Neural crest cell (in vitro differentiated cells): ENCODE measurements at regions not wholly inside any gene's neighbourhood (a gene's known extent, or its start where the extent isn't known, plus 50 kb on each side); places are given as distances from the start of the nearest gene placed in this dataset.

Experiments
- DNase-seq: peaks from one replicate; pipeline ENCODE4 v3.0.0; 2021; ENCODE audit warnings: low read depth, mixed read lengths, low spot score
- H3K27ac Mint-ChIP-seq: one replicate; pipeline ENCODE4 v1.8.0; 2021; ENCODE audit warnings: mild to moderate bottlenecking, mixed read lengths; ENCODE audit not compliant: unreplicated experiment
- H3K27me3 Mint-ChIP-seq: 2 replicates; pipeline ENCODE4 v1.8.0; 2021; ENCODE audit warnings: low read depth, mild to moderate bottlenecking, mixed read lengths
- H3K36me3 Mint-ChIP-seq: 2 replicates; pipeline ENCODE4 v1.8.0; 2021; ENCODE audit warnings: low read depth, mild to moderate bottlenecking, mixed read lengths
- H3K4me1 Mint-ChIP-seq: 2 replicates; pipeline ENCODE4 v1.8.0; 2021; ENCODE audit warnings: mixed read lengths
- H3K4me3 Mint-ChIP-seq: one replicate; pipeline ENCODE4 v1.8.0; 2021; ENCODE audit warnings: mild to moderate bottlenecking, mixed read lengths
- H3K9me3 Mint-ChIP-seq: 2 replicates; pipeline ENCODE4 v1.8.0; 2021; ENCODE audit warnings: mixed read lengths
- TF ChIP-seq, protein P1 (sequence below): fragments of 200-600 bp; sonication (generic); conservative IDR thresholded peaks from 2 replicates; pipeline ENCODE4 v1.5.0; 2021; ENCODE audit warnings: antibody characterized with exemption, mild to moderate bottlenecking

DNA sequence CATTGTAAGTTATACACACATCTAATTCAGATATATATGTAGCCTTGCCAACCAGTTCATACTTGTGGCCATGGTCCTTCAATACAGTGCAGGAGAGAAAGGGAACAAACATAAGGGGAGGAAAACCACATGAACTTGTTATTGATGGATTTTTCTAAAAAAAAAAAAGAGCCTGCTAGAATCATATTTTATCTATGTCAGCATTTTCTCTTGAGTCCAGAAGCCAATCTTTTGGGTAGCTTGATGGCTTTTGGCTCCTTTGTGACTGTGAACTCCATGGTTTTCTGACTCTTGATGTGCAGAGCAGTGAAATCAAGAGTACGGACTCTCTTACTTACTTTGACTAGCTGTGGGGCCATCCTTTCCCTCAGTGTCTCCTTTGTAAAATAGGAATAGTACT, 197.4 kb upstream of the DPH6 start:
- Mint-ChIP-seq H3K9me3 (peaks cover 4% of the 10 kb centered on the region), H3K36me3 (no peaks in the 10 kb centered on the region), H3K4me1 (no peaks in the 10 kb centered on the region), H3K27me3 (no peaks in the 10 kb centered on the region), H3K4me3 (no peak overlapping the region), H3K27ac (no peak overlapping the region)
- TF ChIP-seq, protein P1, sequence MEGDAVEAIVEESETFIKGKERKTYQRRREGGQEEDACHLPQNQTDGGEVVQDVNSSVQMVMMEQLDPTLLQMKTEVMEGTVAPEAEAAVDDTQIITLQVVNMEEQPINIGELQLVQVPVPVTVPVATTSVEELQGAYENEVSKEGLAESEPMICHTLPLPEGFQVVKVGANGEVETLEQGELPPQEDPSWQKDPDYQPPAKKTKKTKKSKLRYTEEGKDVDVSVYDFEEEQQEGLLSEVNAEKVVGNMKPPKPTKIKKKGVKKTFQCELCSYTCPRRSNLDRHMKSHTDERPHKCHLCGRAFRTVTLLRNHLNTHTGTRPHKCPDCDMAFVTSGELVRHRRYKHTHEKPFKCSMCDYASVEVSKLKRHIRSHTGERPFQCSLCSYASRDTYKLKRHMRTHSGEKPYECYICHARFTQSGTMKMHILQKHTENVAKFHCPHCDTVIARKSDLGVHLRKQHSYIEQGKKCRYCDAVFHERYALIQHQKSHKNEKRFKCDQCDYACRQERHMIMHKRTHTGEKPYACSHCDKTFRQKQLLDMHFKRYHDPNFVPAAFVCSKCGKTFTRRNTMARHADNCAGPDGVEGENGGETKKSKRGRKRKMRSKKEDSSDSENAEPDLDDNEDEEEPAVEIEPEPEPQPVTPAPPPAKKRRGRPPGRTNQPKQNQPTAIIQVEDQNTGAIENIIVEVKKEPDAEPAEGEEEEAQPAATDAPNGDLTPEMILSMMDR: no peak
- DNase-seq: no peak

DNA sequence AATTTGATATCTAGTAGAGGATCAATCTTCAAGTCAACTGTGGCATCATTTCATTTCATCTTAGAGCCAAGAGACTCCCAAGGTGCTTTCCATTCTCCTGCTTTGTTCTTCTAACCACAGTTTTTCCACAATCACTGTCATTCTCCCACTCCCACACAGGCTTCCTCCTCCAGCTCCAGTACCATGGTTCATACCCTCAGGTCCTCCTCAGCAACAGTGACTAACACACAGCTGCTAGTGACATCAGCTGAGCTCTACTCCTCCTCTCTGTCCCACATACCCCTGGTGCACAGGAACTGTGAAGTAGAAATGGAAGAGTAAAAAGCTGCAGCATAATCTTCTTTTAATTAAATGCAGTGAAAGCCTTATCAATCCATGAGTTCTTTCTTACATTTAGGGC, 200.2 kb upstream of the DPH6 start:
- TF ChIP-seq, protein P1: no peak
- Mint-ChIP-seq H3K4me3 (no peak overlapping the region), H3K9me3 (peaks cover 4% of the 10 kb centered on the region), H3K27me3 (no peaks in the 10 kb centered on the region), H3K27ac (no peak overlapping the region), H3K36me3 (no peaks in the 10 kb centered on the region), H3K4me1 (no peaks in the 10 kb centered on the region)
- DNase-seq: no peak

DNA sequence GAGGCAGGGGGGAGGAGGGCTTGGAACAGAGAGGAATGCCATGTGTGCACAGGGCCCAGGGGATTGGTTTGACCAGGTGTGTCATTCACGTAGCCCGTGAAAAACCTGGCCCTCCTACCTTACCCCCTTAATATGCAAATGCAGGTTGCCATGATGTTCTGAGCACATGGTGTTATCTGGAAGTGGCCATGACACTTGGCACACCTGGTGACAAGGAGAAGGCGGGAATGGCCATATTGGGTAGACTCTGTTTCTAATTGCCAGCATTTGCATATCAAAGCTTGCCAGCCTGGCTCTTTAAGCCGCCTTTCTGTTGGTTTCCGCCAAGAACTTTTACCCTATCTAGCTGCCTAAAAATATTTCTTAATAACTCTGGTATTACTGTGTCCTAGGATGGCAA, 202.1 kb upstream of the DPH6 start:
- TF ChIP-seq, protein P1: no peak
- peaks cover 3% of the 10 kb centered on the region for H3K9me3 Mint-ChIP-seq
- H3K4me3 Mint-ChIP-seq: no peak overlapping the region

DNA sequence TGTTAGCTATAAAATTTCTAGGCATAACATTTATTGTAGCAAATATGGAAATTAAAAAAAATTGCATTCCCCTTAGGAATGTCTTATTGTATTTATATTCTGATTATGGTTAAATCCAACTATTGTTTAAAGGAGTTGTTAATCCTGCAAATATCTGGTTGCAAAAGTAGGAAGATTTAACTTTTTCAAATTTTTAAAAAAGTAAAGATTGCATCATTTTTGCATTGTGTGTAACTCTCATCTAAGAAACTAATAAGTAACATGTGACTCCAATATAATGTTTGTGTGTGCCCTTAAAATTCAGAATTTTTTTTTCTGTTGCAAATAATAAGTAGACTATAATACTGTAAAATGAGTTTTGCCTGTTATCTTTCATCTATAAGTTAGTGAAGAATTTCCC, 204.1 kb upstream of the DPH6 start:
- no peak for DNase-seq
- Mint-ChIP-seq H3K36me3 (no peaks in the 10 kb centered on the region), H3K9me3 (peaks cover 2% of the 10 kb centered on the region), H3K27me3 (no peaks in the 10 kb centered on the region), H3K4me1 (peaks cover 4% of the 10 kb centered on the region), H3K4me3 (no peak overlapping the region), H3K27ac (no peak overlapping the region)
- TF ChIP-seq, protein P1: no peak

More for the DNA sequence above, 202.1 kb upstream of the DPH6 start:
- no peak for DNase-seq
- no peaks in the 10 kb centered on the region for H3K27me3 Mint-ChIP-seq
- no peaks in the 10 kb centered on the region for H3K36me3 Mint-ChIP-seq
- H3K27ac Mint-ChIP-seq: no peak overlapping the region
- H3K4me1 Mint-ChIP-seq: peaks cover 4% of the 10 kb centered on the region

DNA sequence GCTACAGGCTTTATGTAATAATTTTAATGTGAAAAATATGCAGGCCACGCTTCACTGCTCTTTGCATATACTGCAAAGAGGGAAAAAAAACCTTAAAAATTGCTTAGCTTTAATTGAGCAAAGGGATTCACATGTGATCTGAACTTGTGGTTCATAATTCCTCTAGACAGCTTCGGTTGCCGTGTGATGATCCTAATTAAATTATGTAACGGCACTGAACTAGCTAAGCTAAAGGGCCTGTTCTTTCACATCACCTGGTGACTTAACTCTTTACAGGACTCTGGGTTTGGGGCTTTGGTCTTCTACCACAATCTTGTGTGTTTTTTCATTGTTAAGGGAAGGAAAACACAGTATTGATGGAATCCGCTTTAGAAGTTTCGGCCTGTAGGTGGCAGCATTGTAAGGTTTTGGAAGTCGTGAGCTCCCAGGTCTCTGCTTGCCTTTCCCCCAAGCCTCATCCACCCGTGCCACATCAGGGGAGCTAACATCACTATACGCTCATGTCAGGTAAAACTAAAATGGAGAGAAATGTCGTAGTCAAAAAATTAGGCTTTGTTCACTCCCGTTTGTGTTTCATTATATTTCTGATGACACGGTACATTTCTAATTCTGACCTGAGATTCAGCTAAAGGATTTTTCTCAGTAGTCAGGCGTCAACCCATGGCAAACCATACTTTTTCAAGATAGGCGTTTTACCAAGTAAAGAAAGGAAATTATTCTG, 205.6 kb upstream of the DPH6 start:
- no peak overlapping the region for H3K4me3 Mint-ChIP-seq
- TF ChIP-seq, protein P1: peak; percentile 81
- no peaks in the 10 kb centered on the region for H3K27me3 Mint-ChIP-seq
- peak; percentile 82 for DNase-seq
- no peaks in the 10 kb centered on the region for H3K36me3 Mint-ChIP-seq
- H3K4me1 Mint-ChIP-seq: peaks cover 4% of the 10 kb centered on the region
- H3K27ac Mint-ChIP-seq: no peak overlapping the region
- no peaks in the 10 kb centered on the region for H3K9me3 Mint-ChIP-seq
